ENCODE measurements at regions not wholly inside any gene's neighbourhood (a gene's known extent, or its start where the extent isn't known, plus 50 kb on each side); places are given as distances from the start of the nearest gene placed in this dataset.

- no peak for DNase-seq
- H3K27ac ChIP-seq = no peak overlapping the region
- no peak for TF ChIP-seq CTCF (IDR thresholded peaks at IDR 0.05; ENCODE audit: low read depth, low read length, missing control alignments)
- no peaks in the 10 kb centered on the region for H3K27me3 ChIP-seq (replicated peaks)
- in situ Hi-C loops (cut with HindIII; ENCODE audit: low pct_ligation_motif_present, low sequenced_read_pairs) = no loop called here
- H3K4me3 ChIP-seq (ENCODE audit: low read depth, low read length) = no peak overlapping the region
- H3K36me3 ChIP-seq (replicated peaks) = no peaks in the 10 kb centered on the region
Measured at GRCh38 chr4:127291316-127291715, 341.4 kb upstream of the INTU start.

GRCh38 chr4:127293496-127293895 is 339.3 kb upstream of the INTU start:
- H3K36me3 ChIP-seq (replicated peaks) = no peaks in the 10 kb centered on the region
- H3K27ac ChIP-seq = no peak overlapping the region
- no peaks in the 10 kb centered on the region for H3K27me3 ChIP-seq (replicated peaks)
- in situ Hi-C loops (cut with HindIII; ENCODE audit: low pct_ligation_motif_present, low sequenced_read_pairs) = no loop called here
- no peak for DNase-seq
- no peak for TF ChIP-seq CTCF (IDR thresholded peaks at IDR 0.05; ENCODE audit: low read depth, low read length, missing control alignments)
- no peak overlapping the region for H3K4me3 ChIP-seq (ENCODE audit: low read depth, low read length)

- in situ Hi-C loops (cut with HindIII; ENCODE audit: low pct_ligation_motif_present, low sequenced_read_pairs) = no loop called here
- H3K27ac ChIP-seq = no peak overlapping the region
- H3K36me3 ChIP-seq (replicated peaks) = no peaks in the 10 kb centered on the region
- DNase-seq = no peak
- H3K27me3 ChIP-seq (replicated peaks) = no peaks in the 10 kb centered on the region
- no peak for TF ChIP-seq CTCF (IDR thresholded peaks at IDR 0.05; ENCODE audit: low read depth, low read length, missing control alignments)
- no peak overlapping the region for H3K4me3 ChIP-seq (ENCODE audit: low read depth, low read length)
Measured at GRCh38 chr4:127304356-127304755, 328.4 kb upstream of the INTU start.

GRCh38 chr4:127307996-127308395 is 324.8 kb upstream of the INTU start:
- no peaks in the 10 kb centered on the region for H3K27me3 ChIP-seq (replicated peaks)
- no peak for DNase-seq
- no peak for TF ChIP-seq CTCF (IDR thresholded peaks at IDR 0.05; ENCODE audit: low read depth, low read length, missing control alignments)
- H3K36me3 ChIP-seq (replicated peaks) = no peaks in the 10 kb centered on the region
- H3K27ac ChIP-seq = no peak overlapping the region
- in situ Hi-C loops (cut with HindIII; ENCODE audit: low pct_ligation_motif_present, low sequenced_read_pairs) = no loop called here
- no peak overlapping the region for H3K4me3 ChIP-seq (ENCODE audit: low read depth, low read length)

GRCh38 chr4:127309369-127310102 is 323.2 kb upstream of the INTU start:
- no peak for TF ChIP-seq CTCF (IDR thresholded peaks at IDR 0.05; ENCODE audit: low read depth, low read length, missing control alignments)
- no peak overlapping the region for H3K27ac ChIP-seq
- no peaks in the 10 kb centered on the region for H3K36me3 ChIP-seq (replicated peaks)
- in situ Hi-C loops (cut with HindIII; ENCODE audit: low pct_ligation_motif_present, low sequenced_read_pairs) = no loop called here
- no peak overlapping the region for H3K4me3 ChIP-seq (ENCODE audit: low read depth, low read length)
- no peaks in the 10 kb centered on the region for H3K27me3 ChIP-seq (replicated peaks)
- no peak for DNase-seq

GRCh38 chr4:127311371-127311770 is 321.4 kb upstream of the INTU start:
- H3K27me3 ChIP-seq (replicated peaks) = no peaks in the 10 kb centered on the region
- in situ Hi-C loops (cut with HindIII; ENCODE audit: low pct_ligation_motif_present, low sequenced_read_pairs) = no loop called here

More at GRCh38 chr4:127311371-127311770, 321.4 kb upstream of the INTU start:
- Histone ChIP-seq H3K36me3 (replicated peaks) (no peaks in the 10 kb centered on the region), H3K27ac (no peak overlapping the region), H3K4me3 (ENCODE audit: low read depth, low read length) (no peak overlapping the region)
- TF ChIP-seq CTCF (IDR thresholded peaks at IDR 0.05; ENCODE audit: low read depth, low read length, missing control alignments) = no peak
- no peak for DNase-seq
